WTC11 (cell line): ENCODE measurements at regions not wholly inside any gene's neighbourhood (a gene's known extent, or its start where the extent isn't known, plus 50 kb on each side); places are given as distances from the start of the nearest gene placed in this dataset.

Experiments used
- AFF4 ChIP-seq: sonication (generic); formaldehyde crosslinking; IDR thresholded peaks from 2 replicates; pipeline ENCODE4 v1.8.1; 2023; ENCODE audit warnings: mild to moderate bottlenecking, missing genetic modification reagents, borderline replicate concordance
- CREB1 ChIP-seq: sonication (generic); formaldehyde crosslinking; IDR thresholded peaks from 2 replicates; pipeline ENCODE4 v1.8.0; 2023; ENCODE audit warnings: mild to moderate bottlenecking, missing genetic modification reagents
- CTCF ChIP-seq: fragments of 200-600 bp; IDR thresholded peaks from 2 replicates; pipeline ENCODE4 v1.8.0; 2022; ENCODE audit warnings: antibody characterized with exemption
- FOXK1 ChIP-seq: sonication (generic); formaldehyde crosslinking; IDR thresholded peaks from 2 replicates; pipeline ENCODE4 v1.8.0; 2022; ENCODE audit warnings: mild to moderate bottlenecking, moderate library complexity, missing genetic modification reagents
- MYBL2 ChIP-seq: sonication (generic); formaldehyde crosslinking; IDR thresholded peaks from 2 replicates; pipeline ENCODE4 v1.8.1; 2023; ENCODE audit warnings: mild to moderate bottlenecking, moderate library complexity, missing genetic modification reagents
- OVOL2 ChIP-seq: fragments of 250-450 bp; sonication (Bioruptor Pico); IDR thresholded peaks from 2 replicates; pipeline ENCODE4 v1.9.0; 2021; ENCODE audit warnings: mild to moderate bottlenecking, borderline replicate concordance
- ZNF121 ChIP-seq: sonication (generic); formaldehyde crosslinking; IDR thresholded peaks from 2 replicates; pipeline ENCODE4 v1.8.0; 2023; ENCODE audit warnings: missing genetic modification reagents
- ZNF232 ChIP-seq: sonication (generic); formaldehyde crosslinking; IDR thresholded peaks from 2 replicates; pipeline ENCODE4 v1.8.0; 2022; ENCODE audit warnings: mild to moderate bottlenecking, missing genetic modification reagents
- ZNF281 ChIP-seq: sonication (generic); formaldehyde crosslinking; IDR thresholded peaks from 2 replicates; pipeline ENCODE4 v1.8.0; 2023; ENCODE audit warnings: mild to moderate bottlenecking, missing genetic modification reagents

- TF ChIP-seq CTCF (no peak), ZNF121 (CRISPR knock-in tag) (no peak), FOXK1 (CRISPR knock-in tag) (no peak), AFF4 (CRISPR knock-in tag) (no peak), CREB1 (CRISPR knock-in tag) (no peak), ZNF232 (CRISPR knock-in tag) (no peak), OVOL2 (CRISPR knock-in tag) (no peak), ZNF281 (no peak), MYBL2 (CRISPR knock-in tag) (no peak)
These were observed 90.5 kb upstream of the FAM3C start for GRCh38 chr7:121486590-121486989.
